CD4-positive, alpha-beta T cell treated with Interleukin-2 at 100 ng/mL for 4 hours (primary cell): ENCODE measurements at regions not wholly inside any gene's neighbourhood (a gene's known extent, or its start where the extent isn't known, plus 50 kb on each side); places are given as distances from the start of the nearest gene placed in this dataset.

Experiments used
- DNase-seq: peaks from one replicate; pipeline ENCODE4 v3.0.0-alpha.2; 2020; ENCODE audit warnings: low spot score

DNA sequence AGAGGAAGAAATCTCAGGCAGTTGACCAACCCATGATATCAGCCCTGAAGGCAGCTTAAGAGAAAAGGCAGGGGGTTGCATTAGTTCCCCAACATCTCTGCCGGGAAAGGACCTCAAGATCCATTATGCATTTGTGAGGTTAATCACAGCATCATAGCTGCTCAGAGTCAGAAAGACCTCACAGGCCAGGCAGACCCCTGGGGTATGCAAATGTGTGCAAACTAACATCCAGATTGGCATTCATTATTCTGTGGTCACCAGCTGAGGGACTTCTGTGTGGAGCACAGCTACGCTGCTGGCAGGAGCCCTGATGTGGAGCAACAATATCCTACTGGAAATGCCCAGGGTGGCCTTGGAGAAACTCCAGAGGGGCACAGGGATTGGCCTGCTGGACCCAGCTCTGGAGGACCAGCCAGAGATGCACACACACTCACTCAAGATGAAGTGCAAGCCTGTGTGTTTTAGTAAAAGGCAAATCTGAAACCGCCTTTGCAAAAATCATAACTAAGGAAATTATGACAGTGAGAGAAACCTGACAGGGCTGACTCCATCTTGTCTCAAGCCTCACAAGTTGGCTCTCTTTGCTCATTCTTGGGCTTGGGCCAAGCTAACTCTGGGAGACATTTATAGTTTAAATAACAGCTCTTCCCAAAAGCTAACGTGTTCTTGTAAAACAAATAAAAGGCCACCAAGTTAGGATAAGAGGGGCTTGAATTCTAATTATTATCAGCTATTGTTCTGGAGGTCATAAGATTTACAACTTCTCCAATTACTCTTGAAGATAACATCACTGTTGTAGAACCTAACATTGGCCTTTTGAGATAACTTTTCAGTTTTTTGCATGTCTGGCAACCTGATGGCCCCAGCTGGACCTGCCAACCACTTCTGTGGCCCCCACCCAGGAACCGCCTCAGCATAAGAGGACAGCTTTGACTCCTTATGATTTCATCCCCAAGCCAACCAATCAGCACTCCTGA, 257.1 kb downstream of the UACA start:
- no peak for DNase-seq

DNA sequence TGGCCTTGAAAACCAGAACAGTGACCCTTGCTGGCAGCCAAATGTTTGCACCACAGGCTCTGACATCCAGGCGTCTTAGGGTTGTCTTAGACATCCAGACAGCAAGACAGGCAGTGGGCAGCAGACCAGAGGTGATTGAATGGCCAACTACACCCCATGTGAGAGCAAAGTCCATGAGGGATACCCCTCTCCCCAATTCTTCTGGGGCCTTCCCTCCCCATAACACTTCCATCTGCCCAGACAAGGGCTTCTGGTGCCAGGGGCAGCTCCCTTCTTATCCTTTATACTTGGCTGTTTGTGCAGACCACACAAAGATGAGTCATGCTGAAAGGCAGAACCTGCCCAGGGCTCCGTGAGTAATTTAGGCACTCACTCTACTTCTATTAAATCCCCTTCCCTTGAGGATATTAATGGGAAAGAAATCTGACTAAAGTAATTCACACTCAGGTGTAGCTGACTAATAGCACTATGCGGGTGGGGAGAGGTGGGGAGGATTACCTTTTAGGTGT, 257.9 kb downstream of the UACA start:
- no peak for DNase-seq

DNA sequence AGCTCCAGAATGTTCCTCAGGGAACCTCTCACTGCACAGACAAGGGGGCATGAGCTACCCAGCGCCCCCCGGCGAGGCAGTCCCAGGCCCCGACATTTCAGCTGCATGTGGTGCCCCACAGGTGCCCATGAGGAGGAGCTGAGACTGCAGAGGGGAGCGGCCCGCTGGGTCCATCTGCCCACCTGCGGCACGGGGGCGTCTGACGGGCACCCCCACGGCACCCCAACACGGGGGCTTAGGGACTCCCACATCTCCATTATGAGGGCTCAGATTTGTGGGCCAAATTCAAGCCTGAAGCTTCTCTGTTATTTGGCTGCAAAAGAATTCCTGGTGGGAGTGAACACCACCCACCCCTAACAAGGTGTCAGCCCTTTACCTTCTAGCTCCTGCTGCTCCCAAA, 258.4 kb downstream of the UACA start:
- DNase-seq = no peak

DNA sequence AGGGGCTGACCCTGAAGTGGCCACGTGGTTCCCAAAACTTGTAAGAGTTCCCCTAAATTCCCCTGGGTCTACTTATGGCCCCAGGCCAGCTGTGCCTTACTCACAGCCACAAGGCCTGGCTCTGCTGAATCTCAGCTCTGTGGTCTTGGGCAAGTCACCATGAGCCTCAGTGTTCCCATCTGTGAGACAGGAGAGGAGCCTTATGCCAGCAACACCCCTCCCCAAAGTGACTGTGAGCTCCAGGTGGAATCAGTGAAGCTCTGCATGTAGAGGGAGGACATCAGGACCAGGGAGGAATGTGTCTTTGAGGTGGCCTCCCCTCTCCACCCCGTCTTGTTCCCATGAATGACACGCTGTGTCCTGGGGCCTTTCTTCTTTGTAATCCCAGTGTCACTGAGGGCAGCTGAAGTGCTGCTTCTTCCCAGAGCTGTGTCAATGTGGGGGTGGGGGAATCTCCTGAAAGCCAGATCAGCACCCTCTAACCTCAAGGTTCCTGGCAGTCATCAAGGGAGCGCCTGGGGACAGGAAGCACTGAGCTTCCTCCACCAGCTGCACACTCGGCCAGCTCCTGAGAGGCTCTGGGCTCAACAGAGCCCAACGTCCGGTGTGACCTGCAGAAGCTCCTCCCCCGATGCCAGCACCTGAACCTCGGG, 258.9 kb downstream of the UACA start:
- DNase-seq = no peak

DNA sequence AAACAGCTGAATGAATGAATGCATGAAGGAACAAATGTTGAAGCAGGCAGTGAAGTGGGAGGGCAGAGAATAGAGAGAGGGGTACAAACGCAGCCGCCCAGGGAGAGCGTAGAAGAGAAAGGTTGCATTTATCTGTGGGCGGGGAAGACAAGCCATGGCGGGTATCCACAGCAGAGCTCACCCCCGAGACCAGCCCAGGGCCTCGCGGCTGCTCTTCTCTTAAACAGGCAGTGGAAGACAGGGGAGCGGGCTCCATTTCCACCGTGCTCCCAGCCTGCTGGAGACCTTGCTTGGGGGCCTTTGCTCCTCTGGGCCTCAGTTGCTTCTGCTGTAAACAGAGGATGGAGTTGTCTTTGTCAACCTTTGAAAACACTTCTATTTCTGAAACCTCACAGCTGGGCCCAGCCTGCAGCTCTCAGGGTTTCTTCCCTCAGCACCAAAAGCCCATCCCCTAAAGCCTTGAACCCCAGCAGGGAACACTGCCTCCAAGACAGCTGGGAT, 259.5 kb downstream of the UACA start:
- DNase-seq = no peak

DNA sequence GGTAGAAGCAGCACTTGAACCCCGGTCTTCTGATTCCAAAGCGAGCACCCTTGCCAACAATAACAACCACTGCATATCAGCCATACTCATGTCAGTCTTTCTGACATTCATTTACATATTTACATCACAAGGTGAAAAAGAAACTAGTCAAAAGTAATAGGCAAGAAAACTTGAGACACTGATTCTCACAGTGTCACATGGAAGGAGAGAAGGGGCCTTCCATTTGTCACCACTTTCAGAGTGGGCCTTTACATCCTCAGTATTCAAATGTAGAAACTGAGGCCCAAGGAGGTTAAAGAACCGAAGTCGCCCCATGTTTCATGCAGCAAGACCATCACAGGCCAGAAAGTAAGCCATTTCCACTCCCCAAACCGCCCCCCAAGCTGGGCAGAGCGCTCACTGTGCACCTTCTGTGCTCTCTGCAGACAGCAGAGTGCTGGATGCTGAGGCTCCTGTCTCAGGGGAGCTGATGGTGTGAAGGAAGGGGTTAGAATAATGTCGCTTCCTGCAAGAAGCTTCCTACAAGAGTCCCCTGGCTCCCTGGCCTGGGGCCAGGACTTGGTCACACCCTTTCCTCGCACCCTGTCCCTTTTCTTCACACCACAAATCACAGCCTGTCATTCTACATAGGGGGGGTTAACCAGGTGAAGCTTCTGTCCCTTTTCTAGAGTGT, 260.1 kb downstream of the UACA start:
- DNase-seq = no peak

DNA sequence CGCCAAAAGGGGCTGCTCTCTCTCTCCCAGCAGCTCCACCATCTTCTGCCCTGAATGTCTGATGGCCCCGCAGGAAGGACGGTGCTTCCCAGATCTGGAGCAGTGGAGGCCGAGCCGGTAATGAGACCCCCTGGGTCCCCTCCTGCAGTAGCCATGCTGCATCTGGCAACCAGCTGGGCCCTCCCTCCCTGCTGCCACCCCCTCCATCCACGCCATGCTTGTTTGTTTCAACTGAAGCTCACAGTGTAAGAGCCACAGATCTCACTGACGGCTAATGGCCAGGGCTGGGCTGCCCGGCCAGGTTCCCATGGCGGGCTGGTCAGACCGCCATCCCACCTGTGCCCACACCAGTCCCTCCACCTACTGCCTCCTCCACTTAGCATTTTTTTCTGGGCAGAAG, 260.8 kb downstream of the UACA start:
- DNase-seq = no peak

DNA sequence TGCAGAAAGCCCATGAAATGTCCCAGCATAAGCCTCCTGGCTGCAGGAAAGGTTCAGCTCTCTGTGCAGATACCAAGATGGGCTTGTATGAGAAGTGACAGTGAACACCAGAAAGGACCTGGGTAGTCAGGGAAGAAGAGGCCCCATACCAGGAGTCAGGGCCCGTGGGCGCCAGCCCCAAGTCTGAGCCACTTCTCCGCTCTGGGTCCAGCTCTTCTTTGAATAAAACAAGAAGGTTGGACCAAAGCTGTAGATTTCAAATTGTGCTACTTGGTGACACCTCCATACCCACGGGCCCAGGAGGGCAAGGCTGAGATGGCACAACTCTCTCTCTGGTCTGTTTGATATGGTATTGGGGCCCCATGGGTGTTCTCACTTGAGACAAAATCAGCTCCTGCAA, 261.5 kb downstream of the UACA start:
- DNase-seq = no peak

DNA sequence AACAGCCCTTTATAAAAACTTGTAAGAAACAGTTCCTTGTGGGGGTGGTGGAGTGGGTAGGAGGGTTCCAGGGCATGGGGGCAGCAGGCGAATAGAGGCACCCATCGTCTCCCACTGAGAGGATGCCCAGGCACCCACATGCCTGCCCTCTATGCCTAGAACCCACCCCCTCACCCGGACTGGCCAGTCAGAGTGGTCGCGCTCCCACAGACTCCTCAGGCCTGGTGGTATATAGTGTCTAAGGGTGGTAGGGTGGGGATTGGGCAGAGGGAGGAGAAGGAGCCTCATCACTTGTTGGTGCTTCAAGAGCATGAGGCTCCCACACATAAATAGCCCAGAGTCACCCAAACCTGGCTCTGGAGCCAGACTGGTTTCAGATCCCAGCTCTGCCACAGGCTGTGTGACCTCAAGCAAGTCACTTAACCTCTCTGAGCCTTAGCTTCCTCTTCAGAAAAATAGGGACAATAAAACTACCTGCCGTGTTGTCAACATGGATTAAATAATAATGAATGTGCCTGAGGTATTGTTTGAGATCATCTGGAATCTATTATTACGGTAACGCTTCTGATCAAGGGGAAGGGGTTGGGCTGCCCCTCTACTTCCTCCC, 262.1 kb downstream of the UACA start:
- DNase-seq = no peak

DNA sequence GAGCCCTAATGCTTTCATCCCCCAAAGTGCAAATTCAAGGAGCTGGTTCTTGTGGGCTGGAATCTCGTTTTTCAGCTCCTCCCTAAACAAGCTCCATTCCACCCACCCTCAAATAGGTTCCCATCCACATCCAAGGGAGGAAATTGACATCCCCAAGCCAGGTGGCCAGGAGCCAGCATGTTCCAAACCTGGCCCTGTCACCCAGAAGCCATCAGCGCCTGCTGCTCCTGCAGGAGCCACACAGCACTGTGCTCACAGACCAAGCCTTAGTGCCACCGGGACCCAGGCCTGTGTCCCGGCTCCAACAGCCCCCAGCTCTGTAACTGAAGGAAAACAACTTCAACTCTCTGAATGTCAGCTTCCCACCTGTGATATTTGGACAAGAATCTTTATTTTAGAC, 263.6 kb downstream of the UACA start:
- no peak for DNase-seq

DNA sequence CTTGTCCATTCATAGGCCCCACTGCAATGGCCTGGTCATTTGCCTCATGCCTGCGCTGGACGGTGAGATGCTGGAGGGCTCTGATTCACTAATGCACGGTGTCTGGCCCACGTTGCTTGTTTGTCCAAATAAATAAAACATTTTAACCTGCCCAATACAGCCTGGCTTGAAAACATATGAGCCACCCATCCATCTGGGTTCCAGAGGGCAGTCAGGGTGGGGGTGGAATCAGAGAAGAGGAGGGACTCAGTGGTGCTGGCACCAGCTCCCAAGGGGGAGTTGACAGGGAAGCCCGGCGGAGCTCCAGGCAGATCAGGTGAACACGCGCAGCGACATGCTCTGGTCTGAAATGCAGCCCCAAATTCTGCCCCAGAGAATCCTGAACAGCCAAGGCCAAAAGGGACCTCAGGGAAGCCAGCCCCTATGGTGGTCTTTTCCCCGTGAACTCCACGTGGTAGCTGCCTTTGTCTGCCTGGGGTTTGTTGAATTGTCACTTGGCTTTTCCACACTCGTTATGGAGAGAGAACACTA, 265.2 kb downstream of the UACA start:
- no peak for DNase-seq

DNA sequence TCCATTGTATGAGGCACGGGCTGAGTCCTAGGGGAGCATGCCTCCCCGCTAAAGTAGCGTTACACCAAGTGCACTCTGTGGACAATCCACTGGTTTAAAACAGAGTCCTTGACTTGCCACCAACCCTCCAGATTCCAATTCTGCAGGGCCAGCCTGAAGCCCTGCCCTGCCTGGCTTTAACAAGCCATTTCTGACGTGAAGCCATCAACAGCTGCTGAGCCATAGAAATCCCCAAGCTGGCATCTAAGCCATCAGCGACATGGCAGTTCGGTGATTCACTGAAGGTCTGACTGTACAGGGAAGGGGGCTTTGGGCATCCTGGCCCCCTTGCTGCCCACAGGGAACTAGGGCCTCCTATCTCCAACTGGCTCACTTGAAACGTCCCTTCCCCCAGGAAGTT, 265.7 kb downstream of the UACA start:
- DNase-seq = no peak

DNA sequence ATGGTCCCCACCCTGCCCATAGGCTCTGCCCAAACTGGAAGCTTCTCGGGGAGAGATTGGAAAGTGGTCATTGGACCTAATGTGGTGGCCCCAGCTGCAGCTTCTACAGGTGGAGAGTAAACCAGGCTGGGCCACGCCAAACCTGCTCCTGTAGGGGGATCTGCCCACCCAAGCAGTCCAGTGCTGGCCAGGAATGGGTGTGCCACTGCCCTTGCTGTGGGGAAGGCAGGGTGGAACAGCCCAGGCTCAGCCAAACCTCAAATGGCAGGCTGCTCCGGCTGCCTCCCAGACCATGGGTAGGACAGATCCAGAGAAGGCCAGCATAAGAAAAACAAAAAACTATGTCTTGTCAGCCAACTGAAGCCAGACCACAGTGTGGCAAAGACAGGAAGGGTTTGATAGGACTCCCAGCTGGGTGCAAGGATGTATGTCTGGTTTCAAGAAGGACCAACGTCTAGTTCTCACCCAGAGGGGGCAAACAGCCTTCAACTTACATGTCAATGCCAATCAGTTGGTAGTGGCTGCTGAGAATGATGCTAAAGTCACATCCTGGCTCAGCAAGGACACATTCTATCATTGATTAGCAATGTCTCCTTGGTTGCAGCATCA, 267.3 kb downstream of the UACA start:
- no peak for DNase-seq

DNA sequence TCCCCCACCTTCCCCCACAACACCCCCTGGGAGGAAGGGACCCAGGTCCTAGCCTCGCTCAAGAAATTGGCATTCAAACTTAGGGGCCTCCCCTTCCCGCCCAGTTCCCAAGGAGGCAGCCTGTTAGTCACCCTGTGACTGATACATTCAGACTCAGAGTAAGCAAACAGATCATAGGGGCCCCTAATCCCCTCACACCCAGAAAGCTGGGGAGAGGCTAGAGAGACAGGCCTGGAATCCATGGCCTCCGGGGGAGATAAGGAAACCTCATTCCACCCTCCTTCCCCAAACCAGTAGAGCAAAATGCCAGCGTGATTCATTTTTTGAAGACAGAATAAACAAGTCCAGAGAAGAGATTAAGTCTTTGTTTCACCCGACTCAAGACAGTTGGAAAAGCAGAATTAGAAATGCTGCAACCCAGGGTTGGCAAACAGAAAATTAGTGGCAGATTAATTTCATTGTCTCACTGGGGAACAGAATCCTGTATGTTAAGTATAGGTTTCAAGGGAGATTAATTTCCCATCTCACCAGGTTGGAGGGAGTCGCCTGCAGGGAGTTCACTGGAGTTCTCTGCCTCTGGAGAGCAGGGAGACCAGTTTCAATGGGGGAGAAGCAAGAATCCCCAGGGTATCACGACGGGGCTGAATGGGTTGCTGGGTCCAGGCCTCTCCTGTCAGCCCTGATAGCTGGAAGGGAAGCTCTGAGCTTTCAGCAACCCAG, 268.3 kb downstream of the UACA start:
- no peak for DNase-seq

DNA sequence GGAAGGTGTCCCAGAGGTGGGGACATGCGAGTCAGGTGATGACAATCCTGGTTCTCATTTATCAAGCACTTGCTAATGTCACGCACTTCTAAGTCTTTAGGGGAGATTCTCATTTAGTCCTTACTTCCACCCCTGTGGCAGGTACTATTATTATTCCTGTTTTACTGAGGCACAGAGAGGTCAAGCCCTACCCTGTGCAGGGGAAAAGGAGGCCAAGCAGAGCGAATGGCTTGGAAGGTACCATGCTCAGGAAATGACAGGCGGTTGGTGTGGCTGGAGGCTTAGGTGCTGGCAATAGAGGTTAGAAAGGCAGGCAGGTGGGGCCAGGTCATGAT, 268.9 kb downstream of the UACA start:
- no peak for DNase-seq

DNA sequence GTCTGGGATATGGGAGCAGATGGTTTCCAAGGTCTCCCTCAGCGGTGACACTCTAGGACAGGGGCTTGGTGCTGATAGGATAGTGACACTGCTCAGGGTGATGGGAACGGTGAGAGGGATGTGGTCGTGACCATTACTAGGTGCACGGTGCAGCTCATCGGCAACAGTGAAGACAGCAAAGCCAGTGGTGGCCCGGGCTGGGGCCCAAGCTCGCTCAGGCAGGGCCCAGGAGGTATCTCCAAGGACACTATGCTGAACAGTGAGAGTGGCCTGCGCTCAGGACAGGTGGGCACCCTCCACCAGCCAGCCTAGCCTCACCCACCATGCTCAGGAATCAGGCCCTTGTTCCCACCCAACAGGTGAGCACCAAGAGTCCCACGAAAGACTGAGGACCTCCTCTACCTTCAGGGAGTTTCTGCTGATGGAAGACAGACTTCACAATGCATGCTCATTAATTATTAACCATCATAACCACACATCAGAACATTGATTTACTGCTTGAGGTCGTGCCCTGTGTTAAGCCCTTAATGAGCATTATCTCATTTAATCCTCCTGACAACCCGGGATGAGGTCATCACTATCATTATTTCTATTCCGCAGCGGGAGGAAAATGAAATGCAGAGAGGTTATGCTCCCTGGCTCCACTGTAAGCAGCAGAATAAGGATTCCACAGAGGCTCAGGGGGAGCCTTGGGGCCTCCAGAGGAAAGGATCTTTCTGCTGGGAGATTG, 269.4 kb downstream of the UACA start:
- no peak for DNase-seq

DNA sequence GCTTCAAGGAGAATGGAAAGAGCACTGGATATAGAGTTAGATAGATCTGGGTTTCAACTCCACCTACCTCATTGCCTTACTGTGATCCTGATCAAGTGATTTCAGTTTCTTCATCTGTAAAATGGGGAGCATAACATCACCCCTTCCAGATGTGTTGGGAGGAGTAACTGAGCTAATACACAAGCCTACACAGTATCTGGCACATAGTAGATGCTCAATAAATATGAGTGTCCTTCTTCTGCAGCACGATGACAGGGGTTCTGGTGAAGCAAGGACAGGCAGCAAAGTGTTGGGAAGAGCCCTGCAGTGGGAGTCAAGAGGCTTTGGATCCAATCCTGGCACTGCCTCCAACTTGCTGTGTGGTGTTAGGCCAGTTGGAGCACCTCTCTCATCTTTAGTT, 270.0 kb downstream of the UACA start:
- no peak for DNase-seq

DNA sequence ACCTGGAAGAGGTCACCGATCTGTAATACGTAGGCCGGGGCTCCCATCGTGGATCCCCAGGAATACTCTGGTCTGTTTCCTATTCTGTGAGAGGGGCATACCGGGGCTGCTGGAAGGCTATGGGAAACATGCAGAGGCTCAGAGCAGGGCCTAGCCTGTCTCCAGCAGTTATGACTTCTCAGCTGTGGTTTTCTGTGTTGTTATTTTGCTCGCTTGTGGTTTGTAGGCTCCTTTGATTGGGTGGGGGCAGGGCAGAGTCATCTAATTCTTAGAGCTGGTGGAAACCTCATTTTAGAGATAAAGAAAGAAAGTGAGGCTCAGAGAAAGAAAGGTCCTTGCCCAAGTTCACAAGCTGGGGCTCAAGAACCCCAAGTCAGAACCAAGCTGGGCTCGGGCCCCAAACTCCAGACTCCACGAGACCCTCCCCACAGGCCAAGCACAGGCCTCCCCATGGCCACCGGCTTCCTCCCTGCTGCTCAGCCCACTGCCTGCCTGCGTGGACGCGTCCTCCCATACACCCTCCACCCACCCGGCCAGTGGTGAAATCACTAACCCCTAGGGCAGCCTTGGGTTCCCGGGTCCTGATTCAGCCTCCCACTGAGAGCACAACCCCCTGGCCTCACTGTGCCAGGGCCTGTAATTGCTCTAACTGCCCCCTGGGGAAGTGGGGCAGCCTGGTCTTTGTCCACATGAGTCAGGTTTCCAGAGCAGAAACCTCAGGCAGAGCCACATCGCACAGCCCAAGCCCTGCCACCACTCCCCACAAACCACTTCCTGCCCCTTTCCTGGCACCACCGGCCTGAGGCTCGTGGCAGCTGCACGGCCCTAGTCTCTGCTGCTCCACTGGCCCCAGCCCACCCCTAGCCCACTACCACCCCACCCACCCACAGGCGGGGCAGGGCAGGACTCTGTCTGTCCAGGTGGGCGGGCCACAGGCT, 270.8 kb downstream of the UACA start:
- peak; percentile 91 for DNase-seq

DNA sequence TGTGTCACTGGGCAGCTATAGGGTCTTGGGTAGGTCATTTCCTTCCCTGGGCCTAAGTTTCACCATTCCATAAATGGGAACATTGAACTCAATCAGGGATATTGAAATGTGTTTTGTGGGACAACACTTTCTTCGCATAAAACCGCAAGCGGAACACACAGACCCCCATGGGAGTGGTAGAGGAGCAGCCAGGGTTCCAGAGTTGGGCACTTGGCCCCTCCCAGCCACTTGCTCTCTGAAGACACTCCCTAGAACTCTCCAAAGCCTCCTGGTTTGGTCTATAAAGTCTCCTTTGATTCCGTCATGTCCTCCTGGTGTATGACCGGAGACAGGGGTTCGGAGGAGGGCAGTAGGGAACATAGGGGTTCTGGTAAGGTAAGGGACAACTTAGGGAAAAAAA, 271.7 kb downstream of the UACA start:
- no peak for DNase-seq
